Effector memory CD4-positive, alpha-beta T cell (primary cell): ENCODE measurements at regions not wholly inside any gene's neighbourhood (a gene's known extent, or its start where the extent isn't known, plus 50 kb on each side); places are given as distances from the start of the nearest gene placed in this dataset.

Experiments used
- DNase-seq, 3 donors: peaks; one replicate each; pipeline ENCODE4 v3.0.0-alpha.2; 2020
- H3K27ac ChIP-seq: 2 replicates; pipeline ENCODE4 v1.7.0; 2013; ENCODE audit warnings: mild to moderate bottlenecking, low read length, moderate library complexity; ENCODE audit not compliant: insufficient read depth, poor library complexity, severe bottlenecking
- H3K27me3 ChIP-seq: replicated peaks from 2 replicates; pipeline ENCODE4 v1.7.0; 2013; ENCODE audit warnings: mild to moderate bottlenecking, low read length; ENCODE audit not compliant: insufficient read depth, control insufficient read depth, poor library complexity, severe bottlenecking
- H3K36me3 ChIP-seq: 2 replicates; pipeline ENCODE4 v1.7.0; 2013; ENCODE audit warnings: mild to moderate bottlenecking, low read length, moderate library complexity; ENCODE audit not compliant: control insufficient read depth, insufficient read depth
- H3K4me1 ChIP-seq: 2 replicates; pipeline ENCODE4 v1.7.0; 2013; ENCODE audit warnings: low read length, mild to moderate bottlenecking; ENCODE audit not compliant: control insufficient read depth, insufficient read depth, poor library complexity, severe bottlenecking
- H3K4me3 ChIP-seq: 2 replicates; pipeline ENCODE4 v1.7.0; 2013; ENCODE audit warnings: low read length, low read depth, mild to moderate bottlenecking; ENCODE audit not compliant: insufficient read depth, poor library complexity, severe bottlenecking
- H3K9me3 ChIP-seq: 2 replicates; pipeline ENCODE4 v1.7.0; 2013; ENCODE audit warnings: mild to moderate bottlenecking, low read length, moderate library complexity; ENCODE audit not compliant: control insufficient read depth

- Histone ChIP-seq H3K27ac (no peak overlapping the region), H3K27me3 (no peaks in the 10 kb centered on the region), H3K36me3 (no peaks in the 10 kb centered on the region), H3K4me3 (no peak overlapping the region), H3K4me1 (no peaks in the 10 kb centered on the region), H3K9me3 (no peaks in the 10 kb centered on the region)
- DNase-seq: no peak
Measured at GRCh38 chr1:239891621-239892358, 199.9 kb upstream of the FMN2 start.

- Histone ChIP-seq H3K4me3 (no peak overlapping the region), H3K4me1 (no peaks in the 10 kb centered on the region), H3K27ac (no peak overlapping the region), H3K9me3 (no peaks in the 10 kb centered on the region), H3K27me3 (no peaks in the 10 kb centered on the region), H3K36me3 (no peaks in the 10 kb centered on the region)
- DNase-seq: no peak
Measured at GRCh38 chr1:239892602-239893001, 199.1 kb upstream of the FMN2 start.

GRCh38 chr1:239893127-239893731 is 198.5 kb upstream of the FMN2 start:
- Histone ChIP-seq H3K4me3 (no peak overlapping the region), H3K4me1 (no peaks in the 10 kb centered on the region), H3K27ac (no peak overlapping the region), H3K9me3 (no peaks in the 10 kb centered on the region), H3K36me3 (no peaks in the 10 kb centered on the region), H3K27me3 (no peaks in the 10 kb centered on the region)
- no peak for DNase-seq

GRCh38 chr1:239896569-239896968 is 195.1 kb upstream of the FMN2 start:
- Histone ChIP-seq H3K36me3 (no peaks in the 10 kb centered on the region), H3K4me3 (no peak overlapping the region), H3K27me3 (no peaks in the 10 kb centered on the region), H3K4me1 (no peaks in the 10 kb centered on the region), H3K9me3 (no peaks in the 10 kb centered on the region), H3K27ac (no peak overlapping the region)
- no peak for DNase-seq

GRCh38 chr1:239896980-239897379 is 194.7 kb upstream of the FMN2 start:
- Histone ChIP-seq H3K36me3 (no peaks in the 10 kb centered on the region), H3K27me3 (no peaks in the 10 kb centered on the region), H3K4me1 (no peaks in the 10 kb centered on the region), H3K4me3 (no peak overlapping the region), H3K9me3 (no peaks in the 10 kb centered on the region), H3K27ac (no peak overlapping the region)
- DNase-seq: no peak

- Histone ChIP-seq H3K4me3 (no peak overlapping the region), H3K4me1 (no peaks in the 10 kb centered on the region), H3K27ac (no peak overlapping the region), H3K27me3 (no peaks in the 10 kb centered on the region), H3K9me3 (no peaks in the 10 kb centered on the region), H3K36me3 (no peaks in the 10 kb centered on the region)
- DNase-seq: no peak
Measured at GRCh38 chr1:239897458-239897857, 194.2 kb upstream of the FMN2 start.

- DNase-seq: peak; percentile 19 to 53 (median 24)
- no peak overlapping the region for H3K27ac ChIP-seq
- no peaks in the 10 kb centered on the region for H3K4me1 ChIP-seq
- no peaks in the 10 kb centered on the region for H3K27me3 ChIP-seq
- H3K36me3 ChIP-seq: no peaks in the 10 kb centered on the region
- no peak overlapping the region for H3K4me3 ChIP-seq
- H3K9me3 ChIP-seq: no peaks in the 10 kb centered on the region
Measured at GRCh38 chr1:239898062-239898730, 193.5 kb upstream of the FMN2 start.

- DNase-seq: no peak
- no peaks in the 10 kb centered on the region for H3K9me3 ChIP-seq
- H3K27ac ChIP-seq: no peak overlapping the region
- no peaks in the 10 kb centered on the region for H3K27me3 ChIP-seq
- no peaks in the 10 kb centered on the region for H3K4me1 ChIP-seq
- no peak overlapping the region for H3K4me3 ChIP-seq
- no peaks in the 10 kb centered on the region for H3K36me3 ChIP-seq
Measured at GRCh38 chr1:239899747-239900146, 191.9 kb upstream of the FMN2 start.

- Histone ChIP-seq H3K9me3 (no peaks in the 10 kb centered on the region), H3K4me3 (no peak overlapping the region), H3K4me1 (no peaks in the 10 kb centered on the region), H3K27ac (no peak overlapping the region), H3K36me3 (no peaks in the 10 kb centered on the region), H3K27me3 (no peaks in the 10 kb centered on the region)
- DNase-seq: no peak
Measured at GRCh38 chr1:239906394-239906793, 185.3 kb upstream of the FMN2 start.

GRCh38 chr1:239909898-239910297 is 181.8 kb upstream of the FMN2 start:
- DNase-seq: no peak
- Histone ChIP-seq H3K4me1 (no peaks in the 10 kb centered on the region), H3K9me3 (no peaks in the 10 kb centered on the region), H3K36me3 (no peaks in the 10 kb centered on the region), H3K27me3 (no peaks in the 10 kb centered on the region), H3K27ac (no peak overlapping the region), H3K4me3 (no peak overlapping the region)
